ENCODE measurements at regions not wholly inside any gene's neighbourhood (a gene's known extent, or its start where the extent isn't known, plus 50 kb on each side); places are given as distances from the start of the nearest gene placed in this dataset.

DNA sequence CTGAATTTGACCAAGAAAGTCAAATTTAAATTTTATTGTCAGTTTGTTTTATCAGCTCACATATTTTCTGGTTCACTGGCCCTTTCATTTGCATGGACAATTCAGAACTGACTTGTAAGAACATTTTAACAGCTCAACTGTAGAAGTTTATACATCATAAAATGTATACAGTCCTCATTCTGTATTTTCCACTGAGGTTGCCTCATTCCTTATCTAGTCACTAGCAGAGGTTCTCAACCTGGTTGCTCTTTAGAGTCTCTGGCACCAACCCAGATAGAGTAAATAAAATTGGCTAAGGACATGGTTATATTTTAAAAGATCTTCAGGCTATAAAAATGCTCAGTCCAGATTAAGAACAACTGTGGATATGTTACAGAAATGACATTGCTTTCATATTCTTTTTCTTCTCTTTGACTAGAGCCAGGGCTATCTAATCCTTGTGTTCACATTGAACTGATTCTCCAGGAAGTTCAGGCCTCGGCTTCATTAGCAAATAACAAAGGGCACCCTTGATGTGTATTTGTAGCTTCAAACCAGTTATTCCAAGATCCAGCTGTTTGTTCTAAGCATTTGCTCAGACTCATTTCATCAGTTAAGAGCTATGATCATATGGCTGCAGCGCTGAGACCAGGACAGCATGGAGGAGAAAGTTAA is 782.5 kb downstream of the ETS1 start:
- Mint-ChIP-seq H3K4me1 (peaks cover 26% of the 10 kb centered on the region), H3K9me3 (no peaks in the 10 kb centered on the region), H3K27me3 (ENCODE audit: low read depth) (no peaks in the 10 kb centered on the region), H3K4me3 (no peak overlapping the region), H3K36me3 (ENCODE audit: low read depth) (no peaks in the 10 kb centered on the region), H3K27ac (ENCODE audit: unreplicated experiment) (no peak overlapping the region)
- no peak for DNase-seq (ENCODE audit: low read depth, low spot score)
- no peak for TF ChIP-seq CTCF (conservative IDR thresholded peaks at IDR 0.05)

GRCh38 chr11:127803755-127804154 is 783.6 kb downstream of the ETS1 start:
- Mint-ChIP-seq H3K27ac (ENCODE audit: unreplicated experiment) (no peak overlapping the region), H3K27me3 (ENCODE audit: low read depth) (no peaks in the 10 kb centered on the region), H3K4me3 (no peak overlapping the region), H3K9me3 (peaks cover 3% of the 10 kb centered on the region), H3K4me1 (peaks cover 22% of the 10 kb centered on the region), H3K36me3 (ENCODE audit: low read depth) (no peaks in the 10 kb centered on the region)
- no peak for TF ChIP-seq CTCF (conservative IDR thresholded peaks at IDR 0.05)
- no peak for DNase-seq (ENCODE audit: low read depth, low spot score)

GRCh38 chr11:127800989-127801688 is 786.2 kb downstream of the ETS1 start:
- Mint-ChIP-seq H3K36me3 (ENCODE audit: low read depth) (no peaks in the 10 kb centered on the region), H3K9me3 (peaks cover 8% of the 10 kb centered on the region), H3K4me1 (peaks cover 16% of the 10 kb centered on the region), H3K27me3 (ENCODE audit: low read depth) (no peaks in the 10 kb centered on the region), H3K27ac (ENCODE audit: unreplicated experiment) (no peak overlapping the region), H3K4me3 (no peak overlapping the region)
- no peak for DNase-seq (ENCODE audit: low read depth, low spot score)
- no peak for TF ChIP-seq CTCF (conservative IDR thresholded peaks at IDR 0.05)

DNA sequence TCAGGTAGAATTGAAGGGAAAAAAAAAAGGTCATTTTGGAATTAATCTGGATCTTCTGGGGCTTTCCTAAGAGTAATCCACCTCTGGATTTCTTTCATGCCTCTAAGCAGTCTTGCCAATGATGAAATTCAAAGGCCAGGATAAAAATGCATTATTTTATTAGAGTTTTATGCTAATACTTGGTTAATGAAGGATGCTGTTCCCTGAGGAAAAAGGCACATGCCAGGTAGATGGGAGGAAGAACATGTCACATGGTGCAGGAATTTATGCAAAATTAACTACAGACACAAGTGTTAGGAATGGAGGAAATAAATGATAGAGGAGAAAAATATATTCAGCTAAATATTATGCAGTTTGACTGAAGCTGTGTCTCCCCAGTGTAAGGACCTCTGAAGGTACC is 792.0 kb downstream of the ETS1 start:
- peaks cover 3% of the 10 kb centered on the region for H3K4me1 Mint-ChIP-seq
- no peak for TF ChIP-seq CTCF (conservative IDR thresholded peaks at IDR 0.05)
- no peaks in the 10 kb centered on the region for H3K36me3 Mint-ChIP-seq (ENCODE audit: low read depth)
- no peak overlapping the region for H3K27ac Mint-ChIP-seq (ENCODE audit: unreplicated experiment)
- H3K4me3 Mint-ChIP-seq, result no peak overlapping the region
- peaks cover 8% of the 10 kb centered on the region for H3K9me3 Mint-ChIP-seq
- no peak for DNase-seq (ENCODE audit: low read depth, low spot score)
- no peaks in the 10 kb centered on the region for H3K27me3 Mint-ChIP-seq (ENCODE audit: low read depth)

GRCh38 chr11:127791844-127792243 is 791.3 kb upstream of the KIRREL3 start:
- peaks cover 8% of the 10 kb centered on the region for H3K4me1 Mint-ChIP-seq
- H3K27me3 Mint-ChIP-seq (ENCODE audit: low read depth), result no peaks in the 10 kb centered on the region
- no peaks in the 10 kb centered on the region for H3K36me3 Mint-ChIP-seq (ENCODE audit: low read depth)
- H3K9me3 Mint-ChIP-seq, result no peaks in the 10 kb centered on the region
- no peak overlapping the region for H3K4me3 Mint-ChIP-seq
- DNase-seq (ENCODE audit: low read depth, low spot score), result no peak
- H3K27ac Mint-ChIP-seq (ENCODE audit: unreplicated experiment), result no peak overlapping the region
- no peak for TF ChIP-seq CTCF (conservative IDR thresholded peaks at IDR 0.05)

Measured in neural crest cell (in vitro differentiated cells).